ENCODE measurements at regions not wholly inside any gene's neighbourhood (a gene's known extent, or its start where the extent isn't known, plus 50 kb on each side); places are given as distances from the start of the nearest gene placed in this dataset.
A peak's percentile ranks its signal among the peaks of the same experiment; 100 is the strongest.

GRCh38 chr18:56433919-56434318, 204.5 kb downstream of the TXNL1 start:
- no peak overlapping the region for H2AFZ ChIP-seq (ENCODE audit: control insufficient read depth, low read depth, low read length)
- no peaks in the 10 kb centered on the region for H3K4me1 ChIP-seq (ENCODE audit: control insufficient read depth, insufficient read depth, low read length)
- H3K9ac ChIP-seq (ENCODE audit: control insufficient read depth, insufficient read depth, low read length), result no peak overlapping the region
- FAIRE-seq (no peak), ATAC-seq (peak; percentile 29; the same call in 1 of the 3 replicates), DNase-seq (ENCODE audit: low read depth, low spot score) (no peak)
- TF ChIP-seq PKNOX1 (IDR thresholded peaks at IDR 0.05), result no peak
- ChIA-PET CTCF (interaction anchor here (1.0 to 2.3 kb wide), 4 partner anchors 9 to 142 kb away, joined by 3 to 11 read pairs (median 4); no protein-coding TSS in a partner anchor), RAD21 (ENCODE audit: unreplicated experiment) (no interaction called here), POLR2A (no interaction called here), SMC1A (ENCODE audit: uncharacterized antibody, unreplicated experiment) (interaction anchor here (0.6 to 1.2 kb wide), 5 partner anchors 10 to 98 kb away, joined by 3 read pairs; no protein-coding TSS in a partner anchor)
- no peak overlapping the region for H3K4me3 ChIP-seq
- H3K27ac ChIP-seq (ENCODE audit: control insufficient read depth, insufficient read depth), result no peak overlapping the region
- WGBS (ENCODE audit: insufficient coverage, insufficient replicate concordance, low lambda C conversion rate, missing lambda C conversion rate), result 2% methylated on average over 3 of the region's 3 CpGs
- no peaks in the 10 kb centered on the region for H4K20me1 ChIP-seq (ENCODE audit: control insufficient read depth, insufficient read depth)
- H3K27me3 ChIP-seq (replicated peaks in 1 of 2; ENCODE audit: control insufficient read depth in 2 of 2, insufficient read depth in 2 of 2, low read length in 1 of 2), result no peaks in the 10 kb centered on the region
- no peak overlapping the region for H3K4me2 ChIP-seq (ENCODE audit: control insufficient read depth, insufficient read depth)
- BruUV-seq (replicated peaks), result no TSS peak
- no peaks in the 10 kb centered on the region for H3K79me2 ChIP-seq (ENCODE audit: control insufficient read depth, insufficient read depth, low read length)
- intact Hi-C loops (cut with micrococcal nuclease; ENCODE audit: unreplicated experiment), result loop anchor here (5.0 kb wide), 1 partner anchor 128 kb away; no protein-coding TSS in a partner anchor
- no peaks in the 10 kb centered on the region for H3K36me3 ChIP-seq (ENCODE audit: control insufficient read depth in 2 of 2, insufficient read depth in 2 of 2, low read length in 1 of 2)
- in situ Hi-C loops (cut with MboI), result no loop called here
- no peaks in the 10 kb centered on the region for H3K9me3 ChIP-seq (replicated peaks; ENCODE audit: control insufficient read depth, insufficient read depth, low read length)

GRCh38 chr18:56431551-56431950, 206.8 kb downstream of the TXNL1 start:
- SMC1A ChIA-PET (ENCODE audit: uncharacterized antibody, unreplicated experiment), result interaction anchor here (1.3 kb wide), 1 partner anchor 9 kb away, joined by 4 read pairs; no protein-coding TSS in a partner anchor
- intact Hi-C loops (cut with micrococcal nuclease; ENCODE audit: unreplicated experiment) (loop anchor here (5.0 kb wide), 1 partner anchor 131 kb away; no protein-coding TSS in a partner anchor), in situ Hi-C loops (cut with MboI) (no loop called here)
- Histone ChIP-seq H3K9ac (ENCODE audit: control insufficient read depth, insufficient read depth, low read length) (no peak overlapping the region), H3K27ac (ENCODE audit: control insufficient read depth, insufficient read depth) (no peak overlapping the region), H3K79me2 (ENCODE audit: control insufficient read depth, insufficient read depth, low read length) (no peaks in the 10 kb centered on the region), H3K4me2 (ENCODE audit: control insufficient read depth, insufficient read depth) (no peak overlapping the region), H3K4me1 (ENCODE audit: control insufficient read depth, insufficient read depth, low read length) (no peaks in the 10 kb centered on the region), H3K9me3 (replicated peaks; ENCODE audit: control insufficient read depth, insufficient read depth, low read length) (no peaks in the 10 kb centered on the region; the same call in 2 of the 3 replicates), H3K36me3 (ENCODE audit: control insufficient read depth in 2 of 2, insufficient read depth in 2 of 2, low read length in 1 of 2) (no peaks in the 10 kb centered on the region), H3K4me3 (no peak overlapping the region), H2AFZ (ENCODE audit: control insufficient read depth, low read depth, low read length) (no peak overlapping the region), H4K20me1 (ENCODE audit: control insufficient read depth, insufficient read depth) (no peaks in the 10 kb centered on the region), H3K27me3 (replicated peaks in 1 of 2; ENCODE audit: control insufficient read depth in 2 of 2, insufficient read depth in 2 of 2, low read length in 1 of 2) (no peaks in the 10 kb centered on the region)
- no peak for ATAC-seq
- no peak for DNase-seq (ENCODE audit: low read depth, low spot score)
- FAIRE-seq, result no peak
- POLR2A ChIA-PET, result no interaction called here
- CTCF ChIA-PET, result interaction anchor here (0.9 to 1.6 kb wide), 2 partner anchors 9 to 16 kb away, joined by 3 to 4 read pairs; no protein-coding TSS in a partner anchor
- no TSS peak for BruUV-seq (replicated peaks)
- RAD21 ChIA-PET (ENCODE audit: unreplicated experiment), result interaction anchor here (1.0 kb wide), 1 partner anchor 145 kb away, joined by 3 read pairs; no protein-coding TSS in a partner anchor
- TF ChIP-seq RBBP5 (conservative IDR thresholded peaks at IDR 0.05) (no peak), NFYA (IDR thresholded peaks at IDR 0.05; ENCODE audit: borderline replicate concordance, low read depth, low read length) (no peak), HDGF (IDR thresholded peaks at IDR 0.05) (no peak), RFX5 (IDR thresholded peaks at IDR 0.05; ENCODE audit: low read depth, low read length) (no peak), EP300 (IDR thresholded peaks at IDR 0.05; ENCODE audit: borderline replicate concordance in 1 of 2, control insufficient read depth in 1 of 2, low read depth in 2 of 2, low read length in 2 of 2) (no peak), SP1 (IDR thresholded peaks at IDR 0.05; ENCODE audit: low read depth, low read length) (no peak), HCFC1 (IDR thresholded peaks at IDR 0.05; ENCODE audit: low read length) (no peak), SKIL (IDR thresholded peaks at IDR 0.05; ENCODE audit: low read depth, poor library complexity, severe bottlenecking) (no peak), ESRRA (IDR thresholded peaks at IDR 0.05; ENCODE audit: low read length) (no peak), TCF12 (IDR thresholded peaks at IDR 0.05; ENCODE audit: low read depth, low read length) (no peak), SREBF1 (IDR thresholded peaks at IDR 0.05; ENCODE audit: low read length) (no peak)
